GM18520 (cell line): ENCODE measurements at regions not wholly inside any gene's neighbourhood (a gene's known extent, or its start where the extent isn't known, plus 50 kb on each side); places are given as distances from the start of the nearest gene placed in this dataset.

Experiments used
- ATAC-seq: cut with Tn5 transposase; IDR thresholded peaks from one replicate; pipeline ENCODE4 v1.9.1; 2021; ENCODE audit not compliant: unreplicated experiment

GRCh38 chr5:144577676-144578075, 407.0 kb downstream of the KCTD16 start:
- no peak for ATAC-seq

- no peak for ATAC-seq
Measured at GRCh38 chr5:144575736-144576135, 405.1 kb downstream of the KCTD16 start.

GRCh38 chr5:144567421-144567780, 396.7 kb downstream of the KCTD16 start:
- no peak for ATAC-seq

GRCh38 chr5:144566747-144567420, 396.2 kb downstream of the KCTD16 start:
- no peak for ATAC-seq

- ATAC-seq = no peak
Measured at GRCh38 chr5:144549580-144549979, 378.9 kb downstream of the KCTD16 start.

- no peak for ATAC-seq
Measured at GRCh38 chr5:144548936-144549335, 378.3 kb downstream of the KCTD16 start.

- ATAC-seq = no peak
Measured at GRCh38 chr5:144547098-144547499, 376.4 kb downstream of the KCTD16 start.

- no peak for ATAC-seq
Measured at GRCh38 chr5:144538845-144539244, 368.2 kb downstream of the KCTD16 start.
